ENCODE measurements at regions not wholly inside any gene's neighbourhood (a gene's known extent, or its start where the extent isn't known, plus 50 kb on each side); places are given as distances from the start of the nearest gene placed in this dataset.

GRCh38 chr3:10712121-10712520 is 103.9 kb upstream of the SLC6A11 start:
- Histone ChIP-seq H3K27ac (ENCODE audit: extremely low read length, insufficient read depth, low read length) (no peak overlapping the region), H3K4me2 (ENCODE audit: low read depth, low read length) (no peak overlapping the region), H3K79me2 (ENCODE audit: insufficient read depth, low read length) (no peaks in the 10 kb centered on the region), H4K20me1 (ENCODE audit: insufficient read depth, low read length) (no peaks in the 10 kb centered on the region), H3K36me3 (replicated peaks in 1 of 2; ENCODE audit: control insufficient read depth in 1 of 2, insufficient read depth in 2 of 2, low read length in 2 of 2) (no peaks in the 10 kb centered on the region), H3K9me3 (ENCODE audit: low read length) (no peaks in the 10 kb centered on the region), H3K4me1 (ENCODE audit: insufficient read depth, low read length) (no peaks in the 10 kb centered on the region), H3K27me3 (ENCODE audit: control insufficient read depth in 1 of 2, insufficient read depth in 2 of 2, low read length in 2 of 2) (peaks cover 8 to 37% of the 10 kb centered on the region in 2 experiments; a peak in 4 of 5 replicates), H3K4me3 (replicated peaks in 1 of 3; ENCODE audit: insufficient read depth in 1 of 3, low read depth in 2 of 3, low read length in 3 of 3) (no peak overlapping the region), H2AFZ (ENCODE audit: low read length) (no peak overlapping the region), H3K9ac (ENCODE audit: insufficient read depth, low read depth, low read length) (no peak overlapping the region)
- ATAC-seq (no peak), DNase-seq (ENCODE audit: low spot score) (no peak), FAIRE-seq (no peak)
- ChIA-PET CTCF (ENCODE audit: low intra/inter-chr PET ratio, low total read pairs) (no interaction called here), POLR2A (no interaction called here)
- intact Hi-C loops (cut with micrococcal nuclease; ENCODE audit: unreplicated experiment), result no loop called here
- no TSS peak for BruUV-seq (replicated peaks)
- 54% methylated on average over 6 of the region's 6 CpGs for WGBS (ENCODE audit: low lambda C conversion rate)
- in situ Hi-C loops (cut with HindIII; ENCODE audit: extremely low pct_ligation_motif_present, low pct_unique_long_range_greater_than_20kb), result no loop called here
- TF ChIP-seq PAWR (CRISPR knock-in tag; IDR thresholded peaks at IDR 0.05; ENCODE audit: borderline replicate concordance) (no peak), LCORL (IDR thresholded peaks at IDR 0.05) (no peak), LCORL (CRISPR knock-in tag; IDR thresholded peaks at IDR 0.05) (no peak), ZSCAN30 (CRISPR knock-in tag; IDR thresholded peaks at IDR 0.05) (no peak), NR3C1 (CRISPR knock-in tag; IDR thresholded peaks at IDR 0.05) (no peak), RERE (CRISPR knock-in tag; IDR thresholded peaks at IDR 0.05; ENCODE audit: low read depth) (no peak), ZNF235 (CRISPR knock-in tag; IDR thresholded peaks at IDR 0.05; ENCODE audit: borderline replicate concordance) (no peak), ZMYM2 (CRISPR knock-in tag; IDR thresholded peaks at IDR 0.05) (no peak), TP53 (CRISPR knock-in tag; conservative IDR thresholded peaks at IDR 0.05) (no peak), ZNF274 (CRISPR knock-in tag; IDR thresholded peaks at IDR 0.05) (no peak), GABPA (IDR thresholded peaks at IDR 0.05; ENCODE audit: low read depth, low read length) (no peak), GABPA (CRISPR knock-in tag; IDR thresholded peaks at IDR 0.05; ENCODE audit: low read depth) (no peak), HNF1A (IDR thresholded peaks at IDR 0.05; ENCODE audit: low read depth) (no peak), HNF1A (CRISPR knock-in tag; IDR thresholded peaks at IDR 0.05; ENCODE audit: borderline replicate concordance) (no peak), PTBP1 (IDR thresholded peaks at IDR 0.05; ENCODE audit: low read depth, low read length, poor library complexity, severe bottlenecking) (no peak), CREB1 (IDR thresholded peaks at IDR 0.05) (no peak), CREB1 (CRISPR knock-in tag; IDR thresholded peaks at IDR 0.05) (no peak), TAF15 (IDR thresholded peaks at IDR 0.05; ENCODE audit: low read depth, low read length, poor library complexity, severe bottlenecking) (no peak), ZFP90 (CRISPR knock-in tag; IDR thresholded peaks at IDR 0.05; ENCODE audit: borderline replicate concordance) (no peak), NCOA2 (CRISPR knock-in tag; IDR thresholded peaks at IDR 0.05) (no peak)

Data from HepG2 (cell line).